ENCODE measurements at regions not wholly inside any gene's neighbourhood (a gene's known extent, or its start where the extent isn't known, plus 50 kb on each side); places are given as distances from the start of the nearest gene placed in this dataset.

GRCh38 chr12:126481688-126482087 lies 1416.5 kb downstream of the AACS start:
- DNase-seq (ENCODE audit: low read depth in 2 of 2, low spot score in 1 of 2): no peak

DNA sequence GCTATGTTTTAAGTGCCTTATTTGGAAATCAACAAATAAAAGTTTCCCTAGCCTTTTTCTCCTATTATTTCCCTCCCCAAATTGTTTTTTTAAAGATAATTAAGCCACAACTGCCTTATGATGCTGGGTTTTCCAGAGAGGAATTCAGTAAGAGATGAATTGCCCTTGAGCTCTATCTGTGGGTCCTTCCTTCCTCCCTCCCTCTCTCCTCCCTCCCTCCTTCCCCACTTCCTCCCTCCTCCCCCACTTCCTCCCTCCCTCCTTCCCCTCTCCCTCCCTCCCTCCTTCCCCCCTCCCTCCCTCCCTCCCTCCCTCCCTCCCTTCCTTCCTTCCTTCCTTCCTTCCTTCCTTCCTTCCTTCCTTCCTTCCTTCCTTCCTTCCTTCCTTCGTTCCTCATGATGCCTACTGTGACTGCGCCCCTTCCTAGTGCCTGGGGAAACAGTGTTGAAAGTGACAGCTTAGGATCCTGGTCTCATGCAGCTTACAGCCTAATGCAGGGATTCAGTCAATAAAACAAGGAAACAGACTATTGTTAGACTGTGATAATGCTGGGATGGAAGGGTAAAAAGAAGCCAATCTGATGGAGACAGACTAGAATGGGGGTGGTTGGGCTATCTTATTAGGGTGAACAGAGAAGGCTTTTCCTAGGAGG lies 1417.1 kb downstream of the AACS start:
- DNase-seq (ENCODE audit: low read depth in 2 of 2, low spot score in 1 of 2): no peak

DNA sequence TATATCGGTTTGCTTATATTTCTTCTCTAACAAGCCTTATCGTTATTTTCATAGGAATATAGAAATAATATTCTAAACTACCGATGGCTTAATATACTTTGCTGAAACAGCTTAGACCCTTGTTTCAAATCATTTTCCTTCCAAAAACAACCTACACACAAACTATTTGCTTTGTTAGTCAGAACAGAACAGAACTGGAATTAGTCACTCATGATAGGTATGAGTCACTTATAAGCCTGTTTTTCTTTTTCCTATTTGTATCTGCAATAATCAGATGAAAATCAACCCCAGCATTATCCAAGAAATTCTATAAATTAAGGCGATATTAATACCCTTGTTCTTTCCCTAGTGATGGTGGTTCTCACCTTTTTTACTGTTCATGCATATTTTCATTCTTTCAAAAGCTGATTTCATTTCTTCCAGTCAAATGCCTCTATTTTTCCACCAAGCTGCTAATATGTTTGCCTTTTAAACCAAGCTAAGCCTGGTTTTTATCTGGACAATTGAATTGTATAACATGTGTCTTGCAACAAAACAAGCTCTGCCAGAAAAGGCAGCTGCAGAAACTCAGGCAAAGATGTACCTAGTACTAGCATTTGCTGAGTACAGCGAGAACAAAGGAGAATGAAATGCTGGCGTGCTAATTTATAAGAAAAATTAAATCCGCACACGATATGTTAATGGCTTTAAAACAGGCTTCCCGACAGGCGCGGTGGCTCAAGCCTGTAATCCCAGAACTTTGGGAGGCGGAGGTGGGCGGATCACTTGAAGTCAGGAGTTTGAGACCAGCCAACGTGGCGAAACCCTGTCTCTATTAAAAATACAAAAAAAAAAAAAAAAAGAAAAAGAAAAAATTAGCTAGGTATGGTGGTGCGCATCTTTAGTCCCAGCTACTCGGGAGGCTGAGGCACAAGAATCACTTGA lies 1418.2 kb downstream of the AACS start:
- no peak for DNase-seq (ENCODE audit: low read depth in 2 of 2, low spot score in 1 of 2)

GRCh38 chr12:126487431-126487980 lies 1422.3 kb downstream of the AACS start:
- DNase-seq (ENCODE audit: low read depth in 2 of 2, low spot score in 1 of 2): no peak

DNA sequence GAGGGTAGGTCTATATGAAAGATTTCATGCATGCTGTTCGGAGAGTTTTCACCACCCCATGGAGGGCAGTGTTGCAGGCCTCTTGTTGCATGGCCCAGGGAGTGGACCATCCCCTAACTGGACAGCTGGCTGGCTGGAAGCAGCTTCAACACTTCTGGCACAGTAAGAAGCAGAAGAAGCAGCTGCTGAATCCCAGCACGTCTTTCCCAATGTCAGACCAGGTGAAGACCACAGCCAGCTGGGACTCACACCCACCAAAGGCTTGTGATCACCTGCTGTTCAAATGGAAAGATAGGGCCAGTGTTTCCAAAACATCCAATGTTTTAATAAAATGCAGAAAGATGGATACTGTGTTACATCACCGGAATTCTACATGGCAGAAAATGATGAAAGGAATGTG lies 1423.6 kb downstream of the AACS start:
- DNase-seq (ENCODE audit: low read depth in 2 of 2, low spot score in 1 of 2): no peak

DNA sequence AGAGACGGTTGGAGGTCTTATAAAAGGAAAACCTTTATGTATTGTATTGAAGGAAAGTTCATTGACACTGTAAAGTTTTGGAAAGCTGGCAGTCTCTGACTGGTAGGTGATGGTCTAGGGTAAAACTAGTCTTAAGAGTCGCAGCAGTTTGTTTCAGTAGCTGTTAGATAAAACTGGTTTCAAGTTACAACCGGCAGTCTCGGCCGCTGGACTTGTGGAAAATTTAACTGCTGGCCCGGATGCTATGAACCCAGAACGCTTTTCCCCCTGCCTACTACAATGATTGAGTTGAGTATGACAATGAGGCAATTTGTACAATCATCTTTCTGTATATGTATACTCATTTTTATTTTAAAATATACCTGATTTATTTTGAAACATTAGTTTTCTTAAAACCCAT lies 1426.9 kb downstream of the AACS start:
- DNase-seq (ENCODE audit: low read depth in 2 of 2, low spot score in 1 of 2): no peak

- DNase-seq (ENCODE audit: low read depth in 2 of 2, low spot score in 1 of 2): no peak
Measured at GRCh38 chr12:126493366-126494108, 1428.3 kb downstream of the AACS start.

DNA sequence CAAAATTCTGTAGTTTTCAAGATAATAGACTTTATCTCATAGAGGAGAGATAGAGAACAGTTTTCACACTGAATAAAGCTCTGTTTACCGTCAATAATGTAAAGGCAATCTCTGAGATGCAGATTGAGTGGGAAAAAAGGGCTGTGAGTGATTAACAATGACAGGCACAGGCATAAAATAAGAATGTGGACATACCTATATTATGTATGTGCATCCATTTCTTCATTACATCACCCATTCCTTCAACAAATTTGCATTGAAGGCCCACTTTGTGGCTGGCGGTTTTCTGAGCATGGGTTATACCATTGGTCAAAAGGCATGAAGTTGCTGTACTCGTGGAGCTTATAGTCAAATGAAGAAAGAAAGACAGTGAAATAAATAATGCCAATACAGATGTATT lies 1431.0 kb downstream of the AACS start:
- DNase-seq (ENCODE audit: low read depth in 2 of 2, low spot score in 1 of 2): no peak

GRCh38 chr12:126506426-126507182 lies 1441.4 kb downstream of the AACS start:
- no peak for DNase-seq (ENCODE audit: low read depth in 2 of 2, low spot score in 1 of 2)

DNA sequence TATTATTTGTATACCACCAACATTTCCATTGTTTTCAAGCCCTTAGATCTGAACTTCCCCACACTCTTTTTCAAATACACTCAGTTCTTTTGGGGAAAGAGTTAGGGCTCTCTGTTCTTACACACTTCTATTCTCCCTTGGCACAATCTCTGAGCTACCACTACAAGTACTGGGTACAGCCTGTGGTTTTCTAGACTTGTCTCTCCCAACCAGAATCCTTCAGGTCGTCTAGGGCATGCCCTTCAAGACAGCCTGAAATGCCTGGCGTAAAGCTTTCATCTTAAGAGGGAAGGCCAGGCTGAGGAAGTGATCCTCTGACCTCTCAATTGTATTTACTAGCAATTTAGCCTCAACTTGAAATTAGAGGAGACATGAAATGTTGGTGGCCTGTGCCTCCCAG lies 1442.0 kb downstream of the AACS start:
- no peak for DNase-seq (ENCODE audit: low read depth in 2 of 2, low spot score in 1 of 2)

DNA sequence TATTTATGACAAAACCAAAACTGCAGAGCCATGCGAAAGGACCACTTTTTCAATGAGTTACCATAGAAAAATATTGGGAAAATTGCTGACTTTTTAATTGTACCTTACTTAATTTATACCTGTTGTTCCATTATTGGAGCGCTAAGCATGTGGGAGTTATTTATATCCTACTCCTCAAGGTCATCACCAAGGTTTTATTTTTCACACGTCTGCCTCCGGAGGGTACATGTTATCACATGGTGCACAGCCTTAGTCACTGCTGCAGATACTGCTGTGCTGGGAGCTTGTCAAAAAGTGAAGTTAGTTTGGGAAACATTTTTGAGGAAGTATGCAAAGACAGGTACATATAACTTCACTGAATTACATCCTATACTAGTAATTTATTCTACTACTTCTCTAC lies 1444.3 kb downstream of the AACS start:
- no peak for DNase-seq (ENCODE audit: low read depth in 2 of 2, low spot score in 1 of 2)

- no peak for DNase-seq (ENCODE audit: low read depth in 2 of 2, low spot score in 1 of 2)
Measured at GRCh38 chr12:126510630-126511029, 1445.4 kb downstream of the AACS start.

DNA sequence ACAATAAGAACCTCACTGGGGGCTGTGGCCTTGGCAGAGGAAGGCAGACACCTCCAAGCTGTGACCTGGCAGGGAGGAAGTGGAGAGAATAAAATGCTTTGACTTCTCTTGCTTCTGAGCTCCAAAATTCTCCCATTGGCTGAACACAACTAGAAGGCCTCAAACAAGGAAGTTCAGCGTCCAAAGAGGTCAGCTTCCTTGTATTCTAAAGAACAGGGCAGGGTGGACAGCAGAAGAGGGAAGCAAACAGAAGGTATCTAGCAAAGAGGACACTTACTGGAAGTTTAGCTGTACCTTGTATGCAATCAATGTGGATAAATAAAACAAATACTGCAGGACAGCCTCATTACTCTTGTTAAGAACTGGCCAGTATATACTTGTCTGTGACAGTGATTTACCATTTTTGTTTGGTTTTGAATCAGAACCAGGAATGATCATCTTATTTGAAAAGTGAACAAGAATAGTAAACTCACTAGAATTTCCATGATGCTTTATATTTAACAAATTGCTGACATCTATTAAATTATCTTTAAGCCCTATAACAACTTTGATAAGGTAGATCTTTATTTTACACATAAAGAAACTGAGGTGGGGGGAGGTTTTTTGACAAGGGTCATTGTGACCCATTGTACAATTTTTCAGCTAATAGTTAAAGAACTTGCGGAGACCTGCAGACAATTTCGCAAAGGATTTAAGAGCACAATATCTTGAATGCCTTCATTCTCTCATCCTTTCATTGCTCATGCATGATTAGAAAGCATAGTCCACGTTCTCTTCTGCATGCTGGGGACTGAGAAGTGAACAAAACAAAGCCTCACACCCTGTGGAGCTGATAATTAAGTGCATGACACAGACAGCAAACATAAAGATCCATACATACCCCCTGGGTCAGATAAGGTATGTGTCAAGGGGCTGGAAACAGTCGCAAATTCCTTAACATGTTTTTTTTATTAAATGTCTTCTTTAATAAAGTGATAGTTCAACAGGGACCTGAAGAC lies 1448.0 kb downstream of the AACS start:
- no peak for DNase-seq (ENCODE audit: low read depth in 2 of 2, low spot score in 1 of 2)

DNA sequence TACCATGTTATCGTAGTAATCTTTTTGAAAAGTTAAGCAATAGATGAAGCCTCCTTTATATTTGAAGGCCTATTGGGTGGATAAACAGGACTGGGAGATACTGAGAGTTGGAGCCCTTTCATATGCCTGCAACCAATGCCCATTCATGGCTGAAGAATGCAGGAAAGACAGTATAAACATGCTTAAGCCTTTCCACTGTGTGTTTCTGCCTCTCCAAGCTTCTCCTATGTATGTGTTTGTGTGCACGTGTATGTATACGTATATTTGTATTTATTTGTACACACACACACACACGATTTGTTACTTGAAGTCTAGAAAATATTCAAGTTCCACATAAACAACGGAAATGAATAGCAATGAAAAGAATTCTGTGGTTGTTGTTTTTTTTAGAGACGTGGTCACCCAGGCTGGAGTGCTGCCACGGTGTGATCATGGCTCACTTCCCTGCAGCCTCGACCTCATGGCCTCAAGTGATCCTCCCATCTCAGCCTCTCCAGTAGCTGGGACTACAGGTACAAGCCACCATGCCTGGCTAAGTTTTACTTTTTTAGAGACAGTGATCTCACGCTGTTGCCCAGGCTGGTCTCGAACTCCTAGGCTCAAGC lies 1453.5 kb downstream of the AACS start:
- no peak for DNase-seq (ENCODE audit: low read depth in 2 of 2, low spot score in 1 of 2)

DNA sequence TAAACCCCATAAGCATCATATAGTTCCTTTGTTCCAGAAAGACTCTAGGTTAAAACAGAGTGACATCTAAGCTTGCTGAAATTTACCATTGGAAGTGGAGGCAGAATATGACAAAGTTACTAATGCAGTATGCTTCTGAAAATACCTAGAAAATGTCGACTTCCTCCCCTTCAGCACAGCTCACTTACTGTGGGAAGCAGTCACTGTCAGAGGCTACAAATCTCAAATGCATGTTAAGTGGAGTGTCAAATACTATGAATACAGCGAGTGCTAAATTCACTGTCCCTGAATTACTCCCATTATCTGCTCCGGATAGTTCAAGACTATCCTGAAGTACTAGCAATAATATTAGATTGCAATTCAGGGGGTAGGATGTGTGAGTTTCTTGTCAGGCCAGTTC lies 1454.6 kb downstream of the AACS start:
- DNase-seq (ENCODE audit: low read depth in 2 of 2, low spot score in 1 of 2): no peak

- no peak for DNase-seq (ENCODE audit: low read depth in 2 of 2, low spot score in 1 of 2)
Measured at GRCh38 chr12:126523891-126524290, 1458.7 kb downstream of the AACS start.

GRCh38 chr12:126534495-126534894 lies 1469.3 kb downstream of the AACS start:
- no peak for DNase-seq (ENCODE audit: low read depth in 2 of 2, low spot score in 1 of 2)

DNA sequence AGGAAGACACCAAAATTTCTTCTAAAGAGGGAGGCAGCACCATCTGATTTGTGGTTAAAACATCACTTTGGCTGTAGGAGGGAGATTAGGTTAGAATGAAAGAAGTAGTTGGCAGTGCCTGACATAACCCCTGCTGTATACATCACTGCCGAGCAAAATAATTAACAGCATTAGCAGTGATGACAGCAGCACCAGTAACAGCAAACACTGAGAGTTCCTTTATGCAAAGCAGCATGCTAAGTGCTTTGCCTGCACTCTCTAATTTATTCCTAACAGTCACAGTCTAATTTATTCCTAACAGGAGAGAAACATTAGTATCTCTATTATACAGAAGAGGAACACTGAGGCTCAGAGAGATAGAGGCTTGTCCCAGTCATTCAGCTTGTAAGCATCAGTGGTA lies 1469.7 kb downstream of the AACS start:
- no peak for DNase-seq (ENCODE audit: low read depth in 2 of 2, low spot score in 1 of 2)

GRCh38 chr12:126535971-126536370 lies 1470.7 kb downstream of the AACS start:
- no peak for DNase-seq (ENCODE audit: low read depth in 2 of 2, low spot score in 1 of 2)

Measured in stimulated activated CD8-positive, alpha-beta memory T cell treated with anti-CD3 and anti-CD28 coated beads, Interleukin-4, amount 100 ng/mL, for 1 hour (primary cell).